NCI-H446 treated with DMSO at 0.1 percent for 48 hours (cell line): ENCODE measurements at regions not wholly inside any gene's neighbourhood (a gene's known extent, or its start where the extent isn't known, plus 50 kb on each side); places are given as distances from the start of the nearest gene placed in this dataset.
A peak's percentile ranks its signal among the peaks of the same experiment; 100 is the strongest.

Experiments used
- DNase-seq: peaks from one replicate; lab custom pipeline; 2025; lab: John Stamatoyannopoulos, UW

DNA sequence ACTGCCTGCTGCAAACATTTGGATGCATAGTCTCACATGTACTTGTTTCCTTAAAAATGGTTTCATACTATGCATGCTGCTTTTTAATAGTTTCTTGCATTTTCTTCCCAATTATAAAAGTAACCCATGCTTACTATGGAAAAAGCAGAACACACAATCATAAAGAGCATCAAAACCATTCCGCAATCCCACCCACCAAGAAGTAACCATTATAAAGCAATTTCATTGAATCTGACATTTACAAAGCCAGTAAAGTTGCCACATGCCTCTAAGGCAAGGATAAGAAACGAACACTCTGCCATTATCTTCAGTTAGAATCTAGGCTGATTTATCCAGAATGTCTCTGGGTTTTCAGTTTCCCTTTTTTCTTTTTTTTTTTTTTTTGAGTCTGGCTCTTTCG lies 92.7 kb upstream of the OSMR start:
- DNase-seq, result no peak

DNA sequence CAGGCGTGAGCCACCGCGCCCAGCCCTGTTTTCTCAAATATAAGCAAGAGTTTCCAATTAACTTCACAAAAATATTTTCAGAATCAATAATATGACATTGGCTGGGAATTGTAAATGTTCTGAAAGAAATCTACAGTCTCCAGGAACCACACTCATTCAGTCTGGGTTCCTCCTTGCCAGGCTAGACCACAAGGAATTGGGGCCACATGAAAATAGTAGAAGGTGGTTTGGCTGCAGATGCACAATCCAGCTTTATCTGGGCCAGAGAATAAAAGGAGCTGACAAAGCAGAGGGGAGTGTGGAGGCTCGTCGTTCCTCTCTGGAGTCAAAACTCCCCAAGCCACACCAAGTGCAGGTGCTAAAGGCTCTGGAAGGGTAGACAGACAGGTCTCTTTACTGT lies 92.0 kb upstream of the OSMR start:
- DNase-seq, result no peak

DNA sequence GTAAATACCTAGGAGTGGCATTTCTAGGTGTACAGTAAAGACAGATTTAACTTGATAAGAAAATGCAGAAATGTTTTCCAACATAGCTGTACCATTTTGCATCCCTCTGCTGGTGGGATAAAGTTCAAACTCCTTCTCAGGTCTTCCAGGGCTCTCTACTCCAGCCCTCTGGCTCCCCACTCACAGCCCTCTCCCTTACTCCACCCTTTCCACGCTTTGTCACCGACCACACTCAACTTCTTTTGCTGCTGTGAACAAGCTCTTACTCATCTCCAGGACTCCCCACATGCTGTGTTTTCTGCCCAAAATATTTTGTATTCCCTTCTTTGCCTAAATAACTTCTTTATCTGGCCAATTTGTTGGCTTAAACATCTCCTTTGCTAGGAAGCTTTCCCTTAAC lies 90.6 kb upstream of the OSMR start:
- DNase-seq, result no peak

DNA sequence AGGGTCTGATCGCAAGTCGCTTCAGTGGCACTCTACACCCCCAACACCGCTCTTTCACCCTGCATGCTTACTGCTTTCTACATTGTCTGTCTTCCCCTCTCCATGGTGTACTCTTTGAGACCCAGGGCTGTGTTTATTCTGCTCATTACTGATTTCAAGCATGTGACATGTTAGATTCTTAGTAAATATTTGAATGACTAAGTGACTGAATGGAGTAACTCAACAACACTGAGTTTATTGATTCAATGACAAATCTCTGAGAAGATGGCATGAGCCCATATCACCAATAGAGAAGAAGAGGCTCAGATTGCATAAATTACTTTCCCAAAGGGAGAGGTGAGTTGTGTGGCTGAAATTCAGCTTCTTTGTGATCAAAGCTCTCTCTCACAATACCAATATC lies 89.7 kb upstream of the OSMR start:
- no peak for DNase-seq

DNA sequence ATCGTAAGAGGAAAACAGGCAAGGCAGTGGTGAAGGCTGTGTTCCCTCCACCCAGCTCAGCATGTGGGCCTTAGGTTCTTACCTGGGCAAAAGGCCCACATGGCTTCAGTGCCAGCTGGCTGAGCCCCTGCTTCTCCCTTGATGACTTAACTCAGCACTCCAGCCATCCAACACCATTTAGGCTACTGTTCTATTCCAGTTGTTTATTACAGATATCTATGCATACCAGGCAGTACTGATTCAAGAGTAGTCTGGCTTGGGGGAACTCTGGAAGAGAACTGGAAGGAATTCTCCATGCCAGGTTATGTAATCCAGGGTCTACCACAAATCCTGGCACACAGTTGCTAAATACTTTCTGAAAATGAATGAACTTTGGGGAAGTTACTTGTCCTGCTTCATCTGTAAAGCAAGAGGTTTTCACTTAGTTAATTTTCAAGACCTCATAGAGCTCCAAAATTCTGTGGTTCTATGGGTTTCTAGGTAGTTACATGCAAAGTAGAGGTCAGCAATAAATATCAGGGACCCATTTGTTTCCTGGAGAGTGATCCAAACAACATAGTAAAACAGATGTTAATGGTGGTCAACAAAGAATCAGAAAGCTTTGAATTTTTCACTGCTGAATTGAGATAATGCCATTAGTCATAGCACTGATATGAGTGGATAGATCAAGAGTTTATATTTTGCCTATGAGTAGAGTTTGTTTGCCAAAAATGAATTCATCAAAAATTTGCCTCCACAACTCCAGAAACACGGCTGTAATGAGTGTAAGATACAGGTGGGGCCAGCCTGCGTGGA lies 88.2 kb upstream of the OSMR start:
- DNase-seq, result no peak

DNA sequence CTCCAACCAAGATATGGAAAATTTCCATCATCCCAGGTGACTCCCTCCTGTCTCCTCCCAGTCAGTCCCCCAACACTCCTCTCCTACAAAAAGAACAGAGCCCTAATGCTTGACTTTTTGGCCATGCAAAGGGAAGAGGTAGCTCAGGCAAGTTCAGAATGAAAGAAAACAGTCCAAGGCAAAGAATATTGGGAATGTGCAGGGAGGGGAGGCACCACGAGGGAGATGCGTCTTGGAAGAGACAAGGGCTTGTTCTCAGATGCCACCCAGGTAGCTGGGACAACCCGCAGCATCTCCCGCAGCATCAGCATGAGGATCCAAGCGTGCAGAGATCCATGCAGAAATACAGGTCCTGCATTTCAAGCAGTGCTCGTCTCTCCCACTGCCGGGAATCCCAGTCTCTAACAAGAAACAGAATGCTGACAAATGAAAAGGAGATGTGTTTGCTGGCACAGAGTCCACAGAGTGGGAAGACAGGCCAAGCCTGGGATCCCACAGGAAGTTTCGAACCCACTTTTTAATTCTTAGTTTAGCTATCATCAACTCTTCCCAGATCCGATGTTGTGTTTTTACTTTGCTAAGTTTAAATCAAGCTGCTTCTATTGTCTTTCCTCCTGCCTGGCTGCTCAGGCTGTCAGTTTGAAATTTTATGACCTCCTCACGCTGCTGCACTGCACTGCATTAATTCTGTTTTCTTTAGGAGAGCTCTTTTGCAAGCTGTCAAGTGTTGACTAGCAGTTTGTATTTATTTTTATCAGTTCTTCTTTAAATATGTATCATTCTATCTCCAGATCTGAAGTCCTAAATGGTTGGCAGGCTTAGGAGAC lies 86.8 kb upstream of the OSMR start:
- no peak for DNase-seq

DNA sequence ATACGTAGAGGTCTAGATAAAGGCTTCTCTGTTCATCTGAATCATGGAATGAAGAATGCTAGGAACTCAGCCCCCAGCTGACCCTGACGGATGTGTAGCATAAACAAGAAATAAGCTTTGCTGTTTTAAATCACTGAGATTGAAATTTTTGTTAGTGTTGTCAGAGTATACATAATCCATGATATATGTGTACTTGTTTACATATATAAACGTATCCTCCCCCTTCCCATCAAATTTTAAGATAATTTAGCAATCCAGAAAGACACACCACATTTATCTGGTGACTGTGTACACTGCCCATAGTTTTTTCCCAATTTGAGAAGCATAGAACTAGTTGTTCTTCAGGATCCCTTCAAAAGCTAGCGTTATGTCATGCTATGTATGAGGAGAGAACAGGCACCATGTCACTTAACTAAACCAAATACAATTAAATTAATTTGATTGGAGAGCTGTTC lies 80.8 kb upstream of the OSMR start:
- DNase-seq, result no peak

DNA sequence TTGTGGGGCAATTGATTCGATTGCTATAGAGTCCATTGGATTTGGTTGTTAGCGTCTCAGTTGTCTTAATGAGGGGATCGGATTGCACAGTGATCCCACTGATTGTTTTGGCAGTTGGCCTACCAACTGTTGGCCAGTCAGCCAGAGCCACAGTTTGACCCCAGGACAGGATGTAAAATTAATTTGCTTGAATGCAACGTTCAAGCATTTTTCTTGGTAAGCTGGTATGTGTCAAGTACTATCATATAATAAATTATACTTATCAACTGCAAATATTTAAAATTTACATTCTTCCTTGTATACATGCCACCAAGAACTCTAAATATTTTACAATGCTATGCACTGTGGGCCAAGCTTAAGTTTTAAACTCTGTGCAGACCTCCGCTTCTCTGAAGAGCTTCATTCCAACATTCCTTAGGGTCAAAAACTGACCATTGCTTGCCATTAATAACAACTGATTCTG lies 80.4 kb upstream of the OSMR start:
- no peak for DNase-seq

DNA sequence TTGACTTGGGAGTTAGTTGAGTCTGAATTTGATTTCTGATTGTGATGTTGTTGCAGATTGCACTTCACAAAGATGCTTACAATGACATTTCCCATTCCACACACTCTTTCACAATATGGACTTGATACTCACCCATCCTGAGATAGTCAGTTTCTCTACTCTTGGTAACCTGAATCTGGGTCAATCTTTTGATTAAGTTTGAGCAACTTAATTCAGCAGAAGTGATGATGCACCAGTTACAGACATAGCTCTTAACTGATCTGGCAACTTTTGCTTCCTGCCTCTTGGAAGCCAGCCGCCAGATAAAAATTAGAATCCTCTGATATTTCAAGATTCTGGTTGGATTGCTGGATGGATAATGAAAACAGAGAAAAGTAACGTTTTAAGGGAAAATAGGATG lies 79.7 kb upstream of the OSMR start:
- no peak for DNase-seq

DNA sequence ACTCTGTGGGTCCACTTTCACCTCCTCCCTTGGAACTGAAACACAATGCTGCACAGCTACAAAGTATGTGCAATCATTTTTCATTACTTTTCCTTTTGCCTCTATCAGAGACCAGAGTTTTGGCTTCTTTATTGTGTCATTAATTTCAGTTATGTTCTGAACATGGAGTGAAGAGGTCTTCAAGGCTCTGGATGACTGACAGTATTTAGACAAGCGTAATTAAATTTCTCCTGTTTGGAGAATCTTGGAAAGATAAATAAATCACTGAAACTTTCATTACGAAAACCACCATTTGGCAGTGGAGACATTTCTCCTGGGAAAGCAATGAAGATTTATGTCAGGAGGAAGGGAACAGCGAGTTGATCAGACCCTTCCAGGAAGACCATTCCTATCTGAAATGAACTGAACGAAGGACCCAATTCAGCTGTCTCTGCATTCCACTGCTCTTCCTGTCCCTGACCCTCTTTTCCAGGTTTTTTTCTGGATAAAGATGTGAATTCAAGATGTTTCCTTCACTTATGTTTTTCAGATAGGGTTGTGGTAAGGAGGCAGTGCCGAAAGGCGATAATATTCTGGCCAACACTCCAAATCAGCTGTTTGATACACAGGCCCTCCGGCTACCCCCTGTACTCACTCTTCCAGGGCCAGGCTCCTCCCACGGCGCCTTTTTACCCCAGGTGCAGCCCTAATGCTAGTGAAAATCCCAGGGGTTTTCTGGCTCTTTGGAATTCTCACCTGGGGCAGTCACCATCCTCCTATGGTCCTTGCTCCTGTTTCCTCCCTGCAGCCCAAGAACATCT lies 77.2 kb upstream of the OSMR start:
- DNase-seq, result no peak

DNA sequence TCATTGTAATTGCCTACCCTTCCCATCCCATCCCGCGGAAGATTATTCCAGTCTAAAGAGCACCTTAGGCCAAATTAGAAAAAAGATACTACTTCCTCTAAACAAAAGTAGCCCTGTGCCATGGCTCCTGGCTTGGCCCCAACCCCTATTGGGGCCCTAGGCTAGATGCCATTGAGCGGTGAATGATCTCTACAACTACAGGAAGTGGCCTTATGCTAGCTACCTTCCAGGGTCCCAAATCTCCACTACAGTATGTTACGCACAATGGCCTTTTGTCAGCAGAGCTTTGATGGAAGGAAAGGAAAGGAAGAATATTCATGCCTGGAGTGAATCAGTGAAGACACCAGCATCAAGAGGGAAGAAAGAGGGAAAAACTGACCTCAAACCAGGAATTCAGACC lies 73.3 kb upstream of the OSMR start:
- no peak for DNase-seq

DNA sequence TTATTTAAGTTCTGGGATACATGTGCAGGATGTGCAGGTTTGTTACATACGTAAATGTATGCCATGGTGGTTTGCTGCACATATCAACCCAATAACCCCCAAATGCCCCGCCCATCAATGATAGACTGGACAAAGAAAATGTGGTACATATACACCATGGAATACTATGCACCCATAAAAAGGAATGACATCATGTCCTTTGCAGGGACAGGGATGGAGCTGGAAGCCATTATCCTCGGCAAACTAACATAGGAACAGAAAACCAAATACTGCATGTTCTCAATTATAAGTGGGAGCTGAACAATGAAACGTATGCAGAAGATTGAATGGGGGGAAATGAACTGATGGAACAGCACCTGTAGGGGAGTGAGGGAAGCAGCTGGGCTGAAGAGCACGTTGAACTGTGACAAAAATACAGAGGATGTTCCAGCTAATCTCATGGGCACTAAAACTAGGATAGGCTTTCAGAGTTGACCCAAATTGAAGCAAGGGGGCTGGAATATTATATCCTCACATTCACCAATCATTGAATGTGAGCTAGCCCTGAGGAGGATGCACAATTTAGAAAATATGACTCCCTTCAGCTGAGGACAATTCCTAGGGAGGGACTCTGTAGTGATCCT lies 70.5 kb upstream of the OSMR start:
- DNase-seq, result no peak

DNA sequence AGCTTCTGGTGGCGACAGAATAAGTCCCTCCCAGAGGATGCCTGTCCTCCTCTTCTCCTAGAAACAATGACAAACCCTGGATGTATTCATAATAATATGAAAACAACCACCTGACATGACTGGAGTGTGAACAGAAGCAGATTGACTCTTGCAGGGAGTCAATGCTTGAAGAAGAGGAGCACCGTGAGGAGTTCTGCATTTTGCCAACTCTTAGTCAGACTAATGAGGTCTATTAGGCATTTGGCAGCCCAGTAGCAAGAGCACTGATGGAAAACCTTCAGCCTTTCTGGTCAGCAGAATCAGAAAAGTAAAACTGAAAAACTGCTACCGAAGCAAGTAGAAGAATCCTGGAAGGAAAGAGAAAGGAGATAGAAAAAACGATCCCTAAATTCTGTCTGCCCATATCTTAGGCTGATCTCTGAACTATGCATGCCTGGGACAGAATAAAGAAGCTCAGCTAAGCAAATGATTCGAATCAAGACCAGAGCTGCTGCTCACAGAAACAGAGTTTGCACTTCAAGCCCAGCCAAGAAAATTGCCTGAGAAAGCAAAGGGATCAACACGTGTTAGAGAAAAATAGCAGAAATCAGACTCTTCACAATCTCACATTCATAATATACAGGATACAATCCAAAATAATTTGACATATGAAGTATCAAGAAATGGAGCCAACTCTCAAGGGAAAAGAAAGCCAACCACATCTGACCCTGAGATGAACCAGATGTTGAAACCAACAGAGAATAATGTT lies 69.5 kb upstream of the OSMR start:
- no peak for DNase-seq

DNA sequence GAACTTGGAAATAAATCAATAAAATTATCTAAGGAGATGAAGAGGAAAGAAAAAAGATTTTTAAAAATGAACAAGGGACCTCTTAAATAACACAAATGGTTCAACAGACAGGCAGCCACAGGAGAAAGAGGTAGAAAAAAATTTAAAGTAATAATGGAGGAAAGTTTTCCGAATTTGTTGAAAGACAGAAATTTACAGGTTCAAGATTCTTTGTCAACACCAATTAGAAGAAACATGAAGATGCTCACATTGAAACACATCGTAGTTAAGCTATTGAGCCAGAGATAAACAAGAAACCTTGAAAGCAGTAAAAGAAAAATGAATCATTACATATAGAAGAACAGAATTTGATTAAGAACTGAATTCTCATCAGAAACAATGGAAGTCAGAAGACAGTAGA lies 68.7 kb upstream of the OSMR start:
- DNase-seq, result no peak

DNA sequence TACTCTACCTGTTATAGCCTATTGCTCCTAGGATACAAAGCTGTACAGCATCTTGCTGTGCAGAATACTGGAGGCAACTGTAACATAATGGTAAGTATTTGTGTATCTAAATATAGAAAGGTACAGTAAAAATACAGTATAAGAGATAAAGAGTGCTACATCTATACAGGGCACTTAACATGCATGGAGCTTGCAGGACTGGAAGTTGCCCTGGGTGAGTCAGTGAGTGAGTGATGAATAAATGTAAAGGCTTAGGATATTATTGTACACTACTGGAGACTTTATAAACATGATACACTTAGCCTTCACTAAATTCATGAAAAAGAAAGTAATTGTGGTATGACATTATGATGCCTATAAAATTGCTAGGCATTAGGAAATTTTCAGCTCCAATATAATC lies 65.5 kb upstream of the OSMR start:
- DNase-seq, result no peak

DNA sequence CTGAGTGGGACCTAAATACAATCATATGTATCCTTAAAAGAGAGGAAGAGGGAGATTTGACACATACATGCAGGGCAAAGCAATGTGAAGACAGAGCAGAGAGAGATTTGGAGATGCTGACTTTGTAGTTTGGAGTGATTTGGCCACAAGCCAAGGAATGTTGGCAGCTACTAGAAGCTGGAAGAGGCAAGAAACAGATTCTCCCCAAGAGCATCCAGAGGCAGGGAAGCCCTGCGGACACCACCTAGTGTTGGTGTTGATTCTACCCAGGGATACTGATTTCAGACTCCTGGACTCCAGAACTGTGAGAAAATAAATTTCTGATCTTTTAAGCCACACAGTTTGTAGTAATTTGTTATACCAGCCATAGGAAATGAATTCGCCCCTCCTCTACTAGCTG lies 64.9 kb upstream of the OSMR start:
- DNase-seq, result peak; percentile 42

DNA sequence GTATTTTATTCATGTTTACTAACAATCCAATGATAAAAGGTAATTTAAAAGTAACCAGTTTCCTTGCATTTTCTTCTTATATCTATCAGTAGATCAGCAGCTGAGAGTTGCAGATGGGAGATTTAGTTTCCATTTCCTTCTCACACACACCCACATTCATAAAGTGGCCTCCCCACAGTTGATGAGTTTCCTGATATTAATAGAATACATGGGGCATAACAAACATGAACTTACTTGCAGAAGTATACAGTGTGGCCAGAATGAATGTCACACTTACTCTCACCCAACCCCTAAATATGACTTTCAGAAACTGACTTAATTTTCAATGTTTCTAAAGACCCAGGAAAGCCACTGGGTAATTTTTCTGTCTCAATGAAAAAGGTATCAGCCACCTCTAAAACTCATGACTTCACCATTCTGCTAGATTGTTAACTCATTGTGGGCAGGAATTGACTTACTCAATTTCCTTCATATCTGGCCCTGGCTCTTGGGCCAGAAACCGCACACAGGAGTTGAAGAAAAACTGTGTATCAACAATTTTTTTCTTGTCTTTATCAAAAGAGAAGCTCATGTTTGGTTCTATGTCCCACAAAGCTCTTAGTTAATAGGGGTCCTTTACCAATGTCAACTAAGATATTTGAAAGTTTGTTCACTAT lies 63.5 kb upstream of the OSMR start:
- DNase-seq, result no peak

DNA sequence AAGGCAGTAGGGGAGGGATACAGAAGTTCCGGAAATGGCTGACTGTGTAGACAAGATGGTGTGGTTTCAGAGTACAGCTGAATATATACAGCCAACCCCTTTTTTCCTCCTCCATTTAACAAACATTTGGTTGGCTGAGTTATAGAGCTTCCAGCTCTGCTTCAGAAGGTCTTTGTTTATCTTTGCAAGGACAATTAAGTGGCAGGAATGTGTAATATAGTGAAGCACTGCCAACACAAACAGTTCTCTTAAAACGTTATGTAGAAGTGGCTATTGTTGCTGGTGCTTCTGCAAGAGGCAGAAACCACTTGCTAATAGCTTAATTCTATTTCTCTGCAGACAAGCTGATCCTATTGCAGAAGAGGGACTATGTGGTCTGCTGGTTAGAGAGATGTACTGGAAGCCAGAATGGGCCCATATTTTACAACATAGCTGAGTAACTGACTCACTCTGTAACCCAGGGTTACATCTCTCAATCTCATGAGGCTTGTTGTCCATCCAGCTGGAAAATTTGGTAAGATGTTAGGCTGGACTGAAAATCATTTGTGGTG lies 62.7 kb upstream of the OSMR start:
- peak; percentile 60 for DNase-seq

DNA sequence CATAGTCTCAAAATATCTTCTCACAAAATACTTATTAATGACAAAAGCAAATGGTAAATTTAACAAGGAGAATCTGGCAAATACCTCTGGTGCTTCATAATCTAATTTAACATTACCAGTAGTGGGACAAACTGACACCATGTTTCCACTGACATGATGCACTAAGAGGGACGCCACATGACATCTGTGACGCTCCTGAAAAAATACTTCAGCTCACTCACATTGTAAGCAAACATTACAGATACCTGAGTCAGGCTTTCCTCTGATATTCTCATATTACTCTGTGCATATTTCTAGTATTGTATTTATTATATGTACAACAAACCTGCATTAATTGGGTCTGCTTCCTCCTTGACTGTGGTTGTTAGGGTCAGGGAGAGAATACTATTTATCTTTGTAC lies 56.7 kb upstream of the OSMR start:
- DNase-seq, result no peak

DNA sequence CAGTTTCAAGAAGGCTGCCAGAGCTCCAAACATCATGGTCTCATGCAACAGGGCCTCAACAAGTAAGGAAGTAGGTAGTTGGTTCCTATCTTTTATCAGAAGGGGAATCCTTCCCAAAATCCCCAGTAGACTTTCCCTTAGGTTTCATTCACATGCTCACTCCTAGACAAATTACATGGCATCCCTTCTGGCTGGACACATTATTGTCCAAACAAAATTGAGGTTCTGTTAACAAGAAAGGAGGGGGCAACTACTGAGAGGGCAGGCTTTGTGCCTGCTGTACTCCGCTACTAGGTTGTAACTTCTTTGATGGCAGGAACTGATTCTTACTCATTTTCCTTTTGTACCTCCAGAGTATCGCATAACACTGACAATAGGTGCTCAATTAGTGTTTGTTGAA lies 56.0 kb upstream of the OSMR start:
- no peak for DNase-seq

DNA sequence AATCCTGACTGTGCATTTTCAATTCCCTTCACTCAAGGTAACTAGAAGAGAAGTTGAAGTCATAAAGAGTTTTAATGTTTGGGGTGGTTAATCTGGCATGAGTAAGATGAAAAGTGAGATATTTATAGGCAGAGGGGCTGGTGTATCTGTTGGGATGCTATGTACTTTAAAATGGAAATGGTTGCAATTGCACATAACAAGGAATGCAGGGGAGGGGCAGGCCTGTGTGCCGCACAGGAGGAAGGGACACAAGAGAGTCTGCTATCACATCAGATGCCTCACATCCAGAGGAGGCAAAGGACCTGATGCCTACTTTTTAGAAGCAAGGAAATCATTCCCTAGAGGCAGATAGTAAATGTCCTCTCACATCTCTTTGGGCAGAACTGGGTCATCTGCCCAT lies 55.5 kb upstream of the OSMR start:
- DNase-seq, result no peak
